HEK293T (cell line): ENCODE measurements at regions not wholly inside any gene's neighbourhood (a gene's known extent, or its start where the extent isn't known, plus 50 kb on each side); places are given as distances from the start of the nearest gene placed in this dataset.
"Not testable (repeated sequence)": the region's sequence is repeated elsewhere in the genome, so short reads cannot be mapped to it uniquely, and the experiment has no call there.

ENCODE experiments used
- CTCF ChIA-PET: fragments of 350-600 bp; formaldehyde crosslinking; extraction: SDS; loops from one replicate; lab custom pipeline; 2021; ENCODE audit warnings: antibody characterized with exemption, inconsistent platforms; lab: Yijun Ruan, JAX
- POLR2A ChIA-PET: fragments of 350-600 bp; formaldehyde crosslinking; extraction: SDS; loops from one replicate; lab custom pipeline; 2020; ENCODE audit warnings: antibody characterized with exemption, inconsistent platforms; lab: Yijun Ruan, JAX
- DNase-seq: peaks from one replicate; pipeline ENCODE4 v3.0.0; 2012; ENCODE audit warnings: mixed read lengths; ENCODE audit errors: extremely low spot score
- ARNT ChIP-seq: fragments of 450-650 bp; IDR thresholded peaks from 2 replicates; pipeline ENCODE4 v1.6.1; 2017; ENCODE audit warnings: mild to moderate bottlenecking
- BHLHE40 ChIP-seq: fragments of 450-650 bp; IDR thresholded peaks from 2 replicates; pipeline ENCODE4 v1.6.1; 2016; ENCODE audit warnings: mild to moderate bottlenecking, moderate library complexity, borderline replicate concordance
- CTBP1 ChIP-seq: fragments of 450-650 bp; IDR thresholded peaks from 2 replicates; pipeline ENCODE4 v1.6.1; 2016; ENCODE audit warnings: borderline replicate concordance
- ELF4 ChIP-seq: fragments of 450-650 bp; IDR thresholded peaks from 2 replicates; pipeline ENCODE4 v1.6.1; 2017; ENCODE audit warnings: antibody characterized with exemption
- FOXA1 ChIP-seq: fragments of 450-650 bp; IDR thresholded peaks from 2 replicates; pipeline ENCODE4 v1.6.1; 2016; ENCODE audit warnings: mild to moderate bottlenecking
- FOXK2 ChIP-seq: fragments of 450-650 bp; IDR thresholded peaks from 2 replicates; pipeline ENCODE4 v1.6.1; 2016; ENCODE audit warnings: mild to moderate bottlenecking
- FOXM1 ChIP-seq: fragments of 450-650 bp; IDR thresholded peaks from 2 replicates; pipeline ENCODE4 v1.6.1; 2017; ENCODE audit warnings: mild to moderate bottlenecking, borderline replicate concordance
- HDGF ChIP-seq: fragments of 450-650 bp; IDR thresholded peaks from 2 replicates; pipeline ENCODE4 v1.6.1; 2017; ENCODE audit warnings: antibody characterized with exemption, borderline replicate concordance
- L3MBTL2 ChIP-seq: fragments of 450-650 bp; conservative IDR thresholded peaks from 2 replicates; pipeline ENCODE4 v1.6.1; 2016; ENCODE audit warnings: mild to moderate bottlenecking
- LEF1 ChIP-seq: fragments of 450-650 bp; IDR thresholded peaks from 2 replicates; pipeline ENCODE4 v1.6.1; 2017; ENCODE audit warnings: mild to moderate bottlenecking, borderline replicate concordance
- NFRKB ChIP-seq: fragments of 450-650 bp; IDR thresholded peaks from 2 replicates; pipeline ENCODE4 v1.6.1; 2016; ENCODE audit warnings: mild to moderate bottlenecking, moderate library complexity
- SP1 ChIP-seq: fragments of 450-650 bp; IDR thresholded peaks from 2 replicates; pipeline ENCODE4 v1.6.1; 2017
- SUZ12 ChIP-seq: fragments of 450-650 bp; IDR thresholded peaks from 2 replicates; pipeline ENCODE4 v1.6.1; 2016; ENCODE audit warnings: mild to moderate bottlenecking
- TARDBP ChIP-seq: fragments of 450-650 bp; IDR thresholded peaks from 2 replicates; pipeline ENCODE4 v1.6.1; 2016
- ZNF384 ChIP-seq: fragments of 450-650 bp; IDR thresholded peaks from 2 replicates; pipeline ENCODE4 v1.6.1; 2016
- TF ChIP-seq, protein P1 (sequence below): fragments of 450-650 bp; IDR thresholded peaks from 2 replicates; pipeline ENCODE4 v1.6.1; 2016

DNA sequence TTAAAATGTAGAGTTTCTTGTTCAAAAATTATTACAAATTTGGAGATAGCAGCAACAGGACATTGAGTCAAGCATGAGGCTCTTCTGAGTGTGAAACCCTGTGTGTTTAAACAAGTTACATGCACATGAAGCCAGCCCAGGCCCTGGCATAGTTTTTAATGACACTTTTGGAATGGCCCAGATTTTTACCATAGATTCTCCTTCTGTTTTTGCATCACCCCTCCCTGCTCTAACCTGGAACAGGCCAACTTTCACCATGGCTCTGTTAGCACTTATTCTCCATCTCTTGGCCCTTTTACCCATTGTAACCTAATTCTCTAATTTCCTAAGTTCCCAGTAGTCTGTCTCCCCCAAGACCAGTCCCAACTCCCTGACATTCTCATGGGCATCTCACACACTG, 63.1 kb upstream of the PRSS23 start:
- POLR2A ChIA-PET, result interaction anchor here (2.2 kb wide), 1 partner anchor 62 kb away, joined by 7 read pairs; the partner anchor contains the start of gene PRSS23
- TF ChIP-seq CTBP1, result no peak
- no peak for TF ChIP-seq ZNF384
- no peak for TF ChIP-seq ARNT
- no peak for TF ChIP-seq FOXM1
- TF ChIP-seq LEF1, result no peak
- no peak for TF ChIP-seq TARDBP
- DNase-seq, result no peak
- CTCF ChIA-PET, result no interaction called here

DNA sequence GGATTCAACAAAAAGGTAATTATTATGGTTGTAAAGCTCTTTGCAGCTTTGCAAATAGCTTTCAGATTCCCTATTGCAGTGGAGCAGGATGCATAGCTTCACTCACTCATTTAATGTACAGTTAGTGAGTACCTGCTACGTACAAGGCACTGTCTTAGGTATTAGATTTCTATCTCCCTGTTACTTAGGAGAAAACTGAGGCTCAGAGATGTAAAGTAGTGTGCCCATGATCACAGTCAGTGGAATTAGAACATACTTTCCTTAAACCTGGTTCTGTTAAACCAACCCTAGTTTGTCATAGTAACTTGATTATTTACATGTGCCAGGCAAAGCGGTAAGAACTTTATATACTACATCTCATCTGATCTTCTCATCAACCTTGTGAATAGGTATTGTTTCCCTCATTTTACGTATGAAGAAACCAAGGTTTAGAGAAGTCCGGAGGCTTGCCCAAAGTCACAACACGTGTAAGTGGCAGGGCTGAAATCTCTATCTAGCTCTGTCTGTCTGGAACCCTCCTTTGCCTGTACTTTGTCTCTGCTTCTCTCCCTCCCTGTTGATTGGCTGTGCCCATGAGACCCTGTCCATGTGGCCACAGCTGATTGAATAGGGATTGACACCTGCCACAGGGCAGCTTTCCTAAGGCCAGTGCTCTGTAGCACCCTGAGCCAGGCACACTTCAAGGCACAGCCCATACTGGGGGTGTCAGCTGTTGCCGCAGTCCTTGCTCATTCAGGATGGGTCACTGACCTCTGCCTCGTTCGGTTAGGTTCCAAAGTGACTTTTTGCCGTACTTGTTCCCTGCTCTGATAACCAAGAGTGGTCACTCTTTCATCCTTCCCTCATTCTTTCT, 63.8 kb upstream of the PRSS23 start:
- no peak for DNase-seq
- ChIA-PET CTCF (no interaction called here), POLR2A (interaction anchor here (2.2 kb wide), 1 partner anchor 63 kb away, joined by 7 read pairs; the partner anchor contains the start of gene PRSS23)
- TF ChIP-seq SP1 (no peak), FOXK2 (no peak), NFRKB (no peak), FOXM1 (no peak), FOXA1 (no peak), HDGF (no peak), ZNF384 (no peak), SUZ12 (no peak), TARDBP (no peak), BHLHE40 (no peak), ELF4 (no peak), LEF1 (no peak), L3MBTL2 (no peak), CTBP1 (no peak), ARNT (no peak)
- TF ChIP-seq, protein P1, sequence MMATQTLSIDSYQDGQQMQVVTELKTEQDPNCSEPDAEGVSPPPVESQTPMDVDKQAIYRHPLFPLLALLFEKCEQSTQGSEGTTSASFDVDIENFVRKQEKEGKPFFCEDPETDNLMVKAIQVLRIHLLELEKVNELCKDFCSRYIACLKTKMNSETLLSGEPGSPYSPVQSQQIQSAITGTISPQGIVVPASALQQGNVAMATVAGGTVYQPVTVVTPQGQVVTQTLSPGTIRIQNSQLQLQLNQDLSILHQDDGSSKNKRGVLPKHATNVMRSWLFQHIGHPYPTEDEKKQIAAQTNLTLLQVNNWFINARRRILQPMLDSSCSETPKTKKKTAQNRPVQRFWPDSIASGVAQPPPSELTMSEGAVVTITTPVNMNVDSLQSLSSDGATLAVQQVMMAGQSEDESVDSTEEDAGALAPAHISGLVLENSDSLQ, result no peak

DNA sequence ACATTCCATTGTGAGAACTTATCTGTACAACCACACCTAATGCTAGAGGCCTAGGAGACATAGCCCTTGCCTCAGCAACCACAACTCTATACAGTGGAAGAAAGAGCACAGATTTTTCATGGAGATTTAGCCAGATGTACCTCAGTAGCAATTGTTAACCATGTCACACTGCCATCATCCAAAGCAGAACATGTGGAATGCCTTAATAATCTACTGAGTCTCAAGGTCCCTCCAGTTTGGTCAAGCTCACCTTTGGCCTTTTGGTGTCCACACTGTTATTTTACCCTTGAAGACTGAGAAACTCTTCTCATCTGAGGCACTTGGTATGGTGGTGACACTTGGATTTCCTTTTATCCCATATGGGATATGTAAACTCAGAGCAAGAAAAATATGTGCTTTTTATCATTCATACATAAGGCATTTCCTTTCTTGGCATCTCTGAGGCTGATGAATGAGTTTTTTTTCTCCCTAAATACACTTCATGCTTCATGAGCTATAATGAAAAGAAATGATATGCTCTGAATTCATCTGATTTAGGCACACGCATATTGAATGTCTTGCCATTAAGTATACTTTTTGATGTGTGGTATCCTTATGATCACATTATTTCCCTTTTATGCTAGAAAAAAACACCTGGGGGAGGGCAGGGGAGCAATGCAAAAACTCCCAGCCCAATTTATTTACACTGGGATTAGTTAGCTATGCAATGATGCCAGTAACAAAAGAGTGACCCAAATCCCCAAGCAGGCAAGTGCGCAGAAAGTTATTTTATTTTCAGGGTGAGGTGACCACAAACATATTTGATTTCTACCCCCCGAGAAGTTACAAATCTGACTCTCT, 63.3 kb upstream of the ME3 start:
- no peak for DNase-seq
- CTCF ChIA-PET, result no interaction called here
- POLR2A ChIA-PET, result interaction anchor here (2.2 kb wide), 1 partner anchor 64 kb away, joined by 7 read pairs; the partner anchor contains the start of gene PRSS23

DNA sequence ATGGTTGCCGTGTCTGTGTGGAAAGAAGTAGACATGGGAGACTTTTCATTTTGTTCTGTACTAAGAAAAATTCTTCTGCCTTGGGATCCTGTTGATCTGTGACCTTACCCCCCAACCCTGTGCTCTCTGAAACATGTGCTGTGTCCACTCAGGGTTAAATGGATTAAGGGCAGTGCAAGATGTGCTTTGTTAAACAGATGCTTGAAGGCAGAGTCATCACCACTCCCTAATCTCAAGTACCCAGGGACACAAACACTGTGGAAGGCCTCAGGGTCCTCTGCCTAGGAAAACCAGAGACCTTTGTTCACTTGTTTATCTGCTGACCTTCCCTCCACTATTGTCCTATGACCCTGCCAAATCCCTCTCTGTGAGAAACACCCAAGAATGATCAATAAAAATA, 60.3 kb upstream of the ME3 start:
- DNase-seq, CTCF ChIA-PET, POLR2A ChIA-PET: not testable (repeated sequence)

More for the DNA sequence above, 63.3 kb upstream of the ME3 start:
- no peak for TF ChIP-seq L3MBTL2
- TF ChIP-seq FOXA1, result no peak
- no peak for TF ChIP-seq NFRKB

DNA sequence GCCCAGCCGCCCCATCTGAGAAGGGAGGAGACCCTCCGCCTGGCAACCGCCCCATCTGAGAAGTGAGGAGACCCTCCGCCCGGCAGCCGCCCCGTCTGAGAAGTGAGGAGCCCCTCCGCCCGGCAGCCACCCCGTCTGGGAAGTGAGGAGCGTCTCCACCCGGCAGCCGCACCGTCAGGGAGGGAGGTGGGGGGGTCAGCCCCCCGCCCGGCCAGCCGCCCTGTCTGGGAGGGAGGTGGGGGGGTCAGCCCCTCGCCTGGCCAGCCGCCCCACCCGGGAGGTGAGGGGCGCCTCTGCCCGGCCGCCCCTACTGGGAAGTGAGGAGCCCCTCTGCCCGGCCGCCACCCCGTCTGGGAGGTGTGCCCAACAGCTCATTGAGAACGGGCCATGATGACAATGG, 59.9 kb upstream of the ME3 start:
- DNase-seq, CTCF ChIA-PET, POLR2A ChIA-PET: not testable (repeated sequence)

DNA sequence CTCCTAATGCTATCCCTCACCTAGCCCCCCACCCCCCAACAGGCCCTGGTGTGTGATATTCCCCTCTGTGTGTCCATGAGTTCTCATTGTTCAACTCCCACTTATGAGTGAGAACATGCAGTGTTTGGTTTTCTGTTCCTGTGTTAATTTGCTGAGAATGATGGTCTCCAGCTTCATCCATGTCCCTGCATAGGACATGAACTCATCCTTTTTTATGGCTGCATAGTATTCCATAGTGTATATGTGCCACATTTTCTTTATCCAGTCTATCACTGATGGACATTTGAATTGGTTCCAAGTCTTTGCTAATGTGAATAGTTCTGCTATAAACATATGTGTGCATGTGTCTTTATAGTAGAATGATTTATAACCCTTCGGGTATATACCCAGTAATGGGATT, 57.2 kb upstream of the ME3 start:
- DNase-seq, CTCF ChIA-PET, POLR2A ChIA-PET: not testable (repeated sequence)

DNA sequence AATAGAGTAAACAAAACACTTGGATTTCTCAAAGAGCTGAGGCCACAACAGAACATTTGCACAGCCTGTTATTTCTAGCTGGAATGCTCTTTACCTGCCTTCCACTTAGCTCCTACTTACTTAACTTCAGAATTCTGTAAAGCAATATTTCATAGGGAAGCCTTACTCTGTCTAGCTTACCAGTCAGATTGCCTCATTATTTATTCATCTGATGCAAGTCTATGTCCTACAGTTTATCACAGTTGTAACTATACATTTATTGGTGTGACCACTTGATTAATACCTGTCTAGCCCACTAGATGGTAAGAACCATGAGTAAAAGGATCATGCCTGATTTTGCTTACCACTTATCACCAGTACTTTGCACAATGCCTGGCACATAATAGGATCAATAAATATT, 56.1 kb upstream of the ME3 start:
- ChIA-PET CTCF (no interaction called here), POLR2A (no interaction called here)
- DNase-seq, result no peak
- TF ChIP-seq, protein P1, result no peak
- TF ChIP-seq ZNF384 (no peak), FOXA1 (no peak), LEF1 (no peak), ELF4 (no peak)
